ENCODE measurements at regions not wholly inside any gene's neighbourhood (a gene's known extent, or its start where the extent isn't known, plus 50 kb on each side); places are given as distances from the start of the nearest gene placed in this dataset.

- H3K4me3 ChIP-seq (ENCODE audit: low read length) = no peak overlapping the region
- ChIA-PET POLR2A (no interaction called here), CTCF (no interaction called here)
- Mint-ChIP-seq H3K9me3 (no peaks in the 10 kb centered on the region), H3K27me3 (no peaks in the 10 kb centered on the region), H3K4me1 (ENCODE audit: low read depth) (peaks cover 22% of the 10 kb centered on the region), H3K27ac (no peak overlapping the region), H3K4me3 (no peak overlapping the region), H3K36me3 (ENCODE audit: low read depth) (no peaks in the 10 kb centered on the region)
- TF ChIP-seq CTCF (IDR thresholded peaks at IDR 0.05) = no peak
- ATAC-seq (ENCODE audit: poor library complexity) = no peak
- H3K9me3 ChIP-seq (ENCODE audit: control insufficient read depth in 1 of 2, insufficient read depth in 1 of 2, low read length in 2 of 2) = no peaks in the 10 kb centered on the region
- H3K4me1 ChIP-seq (ENCODE audit: insufficient read depth, low read length) = no peaks in the 10 kb centered on the region
- H3K27me3 ChIP-seq (ENCODE audit: control insufficient read depth in 1 of 2, insufficient read depth in 2 of 2, low read length in 2 of 2) = no peaks in the 10 kb centered on the region
- H3K27ac ChIP-seq (ENCODE audit: low read depth in 1 of 2, low read length in 2 of 2) = no peak overlapping the region
- DNase-seq = no peak
- no peaks in the 10 kb centered on the region for H3K36me3 ChIP-seq (ENCODE audit: insufficient read depth, low read length)
- intact Hi-C loops (cut with DNase I, micrococcal nuclease) = no loop called here
Measured at GRCh38 chr3:18575573-18575972, 150.4 kb upstream of the SATB1 start.

- TF ChIP-seq CTCF (IDR thresholded peaks at IDR 0.05) = no peak
Measured at GRCh38 chr3:18572809-18573208, 147.7 kb upstream of the SATB1 start.

GRCh38 chr3:18567293-18567692 is 142.2 kb upstream of the SATB1 start:
- Histone ChIP-seq H3K4me1 (ENCODE audit: insufficient read depth, low read length) (no peaks in the 10 kb centered on the region), H3K9me3 (ENCODE audit: control insufficient read depth in 1 of 2, insufficient read depth in 1 of 2, low read length in 2 of 2) (no peaks in the 10 kb centered on the region), H3K27ac (ENCODE audit: low read depth in 1 of 2, low read length in 2 of 2) (no peak overlapping the region), H3K27me3 (ENCODE audit: control insufficient read depth in 1 of 2, insufficient read depth in 2 of 2, low read length in 2 of 2) (no peaks in the 10 kb centered on the region), H3K36me3 (ENCODE audit: insufficient read depth, low read length) (no peaks in the 10 kb centered on the region), H3K4me3 (ENCODE audit: low read length) (no peak overlapping the region)
- POLR2A ChIA-PET = no interaction called here
- no peak for TF ChIP-seq CTCF (IDR thresholded peaks at IDR 0.05)
- CTCF ChIA-PET = no interaction called here
- H3K27me3 Mint-ChIP-seq = no peaks in the 10 kb centered on the region
- no peak for ATAC-seq (ENCODE audit: poor library complexity)
- H3K9me3 Mint-ChIP-seq = no peaks in the 10 kb centered on the region
- no peak overlapping the region for H3K4me3 Mint-ChIP-seq
- no peak for DNase-seq
- intact Hi-C loops (cut with DNase I, micrococcal nuclease) = no loop called here
- no peak overlapping the region for H3K27ac Mint-ChIP-seq
- no peaks in the 10 kb centered on the region for H3K36me3 Mint-ChIP-seq (ENCODE audit: low read depth)
- peaks cover 21% of the 10 kb centered on the region for H3K4me1 Mint-ChIP-seq (ENCODE audit: low read depth)

More at GRCh38 chr3:18572809-18573208, 147.7 kb upstream of the SATB1 start:
- H3K36me3 Mint-ChIP-seq (ENCODE audit: low read depth) = no peaks in the 10 kb centered on the region
- H3K27me3 Mint-ChIP-seq = no peaks in the 10 kb centered on the region
- no peaks in the 10 kb centered on the region for H3K9me3 Mint-ChIP-seq
- H3K4me3 Mint-ChIP-seq = no peak overlapping the region
- intact Hi-C loops (cut with DNase I, micrococcal nuclease) = no loop called here
- no peaks in the 10 kb centered on the region for H3K36me3 ChIP-seq (ENCODE audit: insufficient read depth, low read length)
- ATAC-seq (ENCODE audit: poor library complexity) = no peak
- peaks cover 7% of the 10 kb centered on the region for H3K4me1 Mint-ChIP-seq (ENCODE audit: low read depth)
- H3K4me1 ChIP-seq (ENCODE audit: insufficient read depth, low read length) = no peaks in the 10 kb centered on the region
- H3K4me3 ChIP-seq (ENCODE audit: low read length) = no peak overlapping the region
- ChIA-PET CTCF (no interaction called here), POLR2A (no interaction called here)
- no peak overlapping the region for H3K27ac Mint-ChIP-seq
- DNase-seq = no peak
- no peaks in the 10 kb centered on the region for H3K9me3 ChIP-seq (ENCODE audit: control insufficient read depth in 1 of 2, insufficient read depth in 1 of 2, low read length in 2 of 2)
- H3K27ac ChIP-seq (ENCODE audit: low read depth in 1 of 2, low read length in 2 of 2) = no peak overlapping the region
- H3K27me3 ChIP-seq (ENCODE audit: control insufficient read depth in 1 of 2, insufficient read depth in 2 of 2, low read length in 2 of 2) = no peaks in the 10 kb centered on the region

All from CD4-positive, alpha-beta T cell (primary cell).